ENCODE measurements at regions not wholly inside any gene's neighbourhood (a gene's known extent, or its start where the extent isn't known, plus 50 kb on each side); places are given as distances from the start of the nearest gene placed in this dataset.
A peak's percentile ranks its signal among the peaks of the same experiment; 100 is the strongest.
"Not testable (repeated sequence)": the region's sequence is repeated elsewhere in the genome, so short reads cannot be mapped to it uniquely, and the experiment has no call there.

- POLR2A ChIA-PET: no interaction called here
- H3K4me3 Mint-ChIP-seq: no peak overlapping the region
- no peak overlapping the region for H3K27ac Mint-ChIP-seq
- no peaks in the 10 kb centered on the region for H3K4me1 Mint-ChIP-seq
- DNase-seq (no peak), ATAC-seq (no peak)
- peaks cover 0 to 20% (median 5%) of the 10 kb centered on the region in 9 donors for H3K9me3 Mint-ChIP-seq
- no peaks in the 10 kb centered on the region for H3K27me3 Mint-ChIP-seq
- H3K36me3 Mint-ChIP-seq: peaks cover 0 to 10% (median 8%) of the 10 kb centered on the region in 3 donors
These were observed 259.2 kb downstream of the OSR1 start for GRCh38 chr2:19099181-19099580.

- ATAC-seq (no peak), DNase-seq (no peak)
- Mint-ChIP-seq H3K27me3 (no peaks in the 10 kb centered on the region), H3K9me3 (peaks cover 0 to 26% (median 7%) of the 10 kb centered on the region in 9 donors), H3K36me3 (peaks cover 0 to 14% (median 10%) of the 10 kb centered on the region in 3 donors), H3K4me3 (no peak overlapping the region), H3K4me1 (no peaks in the 10 kb centered on the region), H3K27ac (no peak overlapping the region)
- POLR2A ChIA-PET: no interaction called here
These were observed 259.8 kb downstream of the OSR1 start for GRCh38 chr2:19098467-19099160.

- peaks cover 6 to 41% (median 29%) of the 10 kb centered on the region in 3 donors for H3K36me3 Mint-ChIP-seq
- DNase-seq, ATAC-seq, H3K4me1 Mint-ChIP-seq, H3K27me3 Mint-ChIP-seq, H3K27ac Mint-ChIP-seq, H3K4me3 Mint-ChIP-seq, POLR2A ChIA-PET: not testable (repeated sequence)
- H3K9me3 Mint-ChIP-seq: peaks cover 15 to 50% (median 28%) of the 10 kb centered on the region in 9 donors
These were observed 268.9 kb downstream of the OSR1 start for GRCh38 chr2:19089476-19089875.

GRCh38 chr2:19086231-19086651 is 272.2 kb downstream of the OSR1 start:
- H3K9me3 Mint-ChIP-seq: peaks cover 0 to 30% (median 13%) of the 10 kb centered on the region in 9 donors
- H3K27me3 Mint-ChIP-seq: no peaks in the 10 kb centered on the region
- no peak for DNase-seq
- no peak overlapping the region for H3K4me3 Mint-ChIP-seq
- no peak for ATAC-seq
- H3K36me3 Mint-ChIP-seq: peaks cover 11 to 42% (median 15%) of the 10 kb centered on the region in 3 donors
- no peak overlapping the region for H3K27ac Mint-ChIP-seq
- no peaks in the 10 kb centered on the region for H3K4me1 Mint-ChIP-seq
- POLR2A ChIA-PET: no interaction called here

- no peak overlapping the region for H3K4me3 Mint-ChIP-seq
- no peaks in the 10 kb centered on the region for H3K4me1 Mint-ChIP-seq
- H3K27ac Mint-ChIP-seq: no peak overlapping the region
- H3K36me3 Mint-ChIP-seq: peaks cover 4 to 28% (median 20%) of the 10 kb centered on the region in 3 donors
- H3K9me3 Mint-ChIP-seq: peaks cover 0 to 15% (median 2%) of the 10 kb centered on the region in 9 donors
- POLR2A ChIA-PET: no interaction called here
- ATAC-seq: no peak
- no peak for DNase-seq
- no peaks in the 10 kb centered on the region for H3K27me3 Mint-ChIP-seq
These were observed 279.7 kb downstream of the OSR1 start for GRCh38 chr2:19078709-19079108.

GRCh38 chr2:19073522-19073921 is 284.9 kb downstream of the OSR1 start:
- H3K9me3 Mint-ChIP-seq: peaks cover 0 to 2% (median 0%) of the 10 kb centered on the region in 9 donors

GRCh38 chr2:19072161-19072560 is 286.3 kb downstream of the OSR1 start:
- no peak for DNase-seq
- H3K4me3 Mint-ChIP-seq: no peak overlapping the region
- no peaks in the 10 kb centered on the region for H3K27me3 Mint-ChIP-seq
- no peak overlapping the region for H3K27ac Mint-ChIP-seq
- H3K36me3 Mint-ChIP-seq: peaks cover 0 to 17% (median 9%) of the 10 kb centered on the region in 3 donors
- POLR2A ChIA-PET: no interaction called here
- ATAC-seq: no peak
- peaks cover 0 to 1% (median 0%) of the 10 kb centered on the region in 4 donors for H3K4me1 Mint-ChIP-seq
- H3K9me3 Mint-ChIP-seq: peaks cover 0 to 2% (median 0%) of the 10 kb centered on the region in 9 donors

More at GRCh38 chr2:19073522-19073921, 284.9 kb downstream of the OSR1 start:
- Mint-ChIP-seq H3K27me3 (no peaks in the 10 kb centered on the region), H3K4me1 (peaks cover 0 to 1% (median 0%) of the 10 kb centered on the region in 4 donors), H3K27ac (no peak overlapping the region), H3K36me3 (peaks cover 0 to 17% (median 9%) of the 10 kb centered on the region in 3 donors), H3K4me3 (peak overlapping the region in 1 of 10 donors; percentile 52)
- no peak for DNase-seq
- POLR2A ChIA-PET: no interaction called here
- no peak for ATAC-seq

- ATAC-seq: no peak
- Mint-ChIP-seq H3K36me3 (peaks cover 0 to 9% (median 3%) of the 10 kb centered on the region in 3 donors), H3K9me3 (no peaks in the 10 kb centered on the region), H3K27ac (no peak overlapping the region), H3K4me3 (no peak overlapping the region), H3K4me1 (peaks cover 0 to 1% (median 0%) of the 10 kb centered on the region in 4 donors), H3K27me3 (no peaks in the 10 kb centered on the region)
- POLR2A ChIA-PET: no interaction called here
- no peak for DNase-seq
These were observed 287.5 kb downstream of the OSR1 start for GRCh38 chr2:19070886-19071285.

GRCh38 chr2:19068206-19068605 is 290.2 kb downstream of the OSR1 start:
- POLR2A ChIA-PET: no interaction called here
- DNase-seq (no peak), ATAC-seq (no peak)
- Mint-ChIP-seq H3K27me3 (no peaks in the 10 kb centered on the region), H3K27ac (no peak overlapping the region), H3K4me1 (peaks cover 0 to 1% (median 0%) of the 10 kb centered on the region in 4 donors), H3K36me3 (peaks cover 0 to 6% (median 0%) of the 10 kb centered on the region in 3 donors), H3K4me3 (no peak overlapping the region), H3K9me3 (no peaks in the 10 kb centered on the region)

GRCh38 chr2:19062370-19062769 is 296.1 kb downstream of the OSR1 start:
- no peak for DNase-seq
- H3K4me3 Mint-ChIP-seq: no peak overlapping the region
- POLR2A ChIA-PET: no interaction called here
- H3K9me3 Mint-ChIP-seq: peaks cover 0 to 3% (median 0%) of the 10 kb centered on the region in 9 donors
- ATAC-seq: no peak
- H3K27me3 Mint-ChIP-seq: no peaks in the 10 kb centered on the region
- H3K27ac Mint-ChIP-seq: no peak overlapping the region
- H3K4me1 Mint-ChIP-seq: peaks cover 0 to 9% (median 2%) of the 10 kb centered on the region in 4 donors
- H3K36me3 Mint-ChIP-seq: peaks cover 0 to 1% (median 0%) of the 10 kb centered on the region in 3 donors

- H3K9me3 Mint-ChIP-seq: peaks cover 0 to 7% (median 0%) of the 10 kb centered on the region in 9 donors
- ATAC-seq: no peak
- peaks cover 0 to 20% (median 3%) of the 10 kb centered on the region in 3 donors for H3K36me3 Mint-ChIP-seq
- no peak overlapping the region for H3K27ac Mint-ChIP-seq
- no peak for DNase-seq
- H3K4me3 Mint-ChIP-seq: no peak overlapping the region
- H3K27me3 Mint-ChIP-seq: no peaks in the 10 kb centered on the region
- H3K4me1 Mint-ChIP-seq: peaks cover 0 to 9% (median 2%) of the 10 kb centered on the region in 4 donors
- POLR2A ChIA-PET: no interaction called here
These were observed 299.3 kb downstream of the OSR1 start for GRCh38 chr2:19059076-19059475.

- no peak for DNase-seq
- peaks cover 0 to 11% (median 0%) of the 10 kb centered on the region in 9 donors for H3K9me3 Mint-ChIP-seq
- peaks cover 0 to 3% (median 0%) of the 10 kb centered on the region in 4 donors for H3K4me1 Mint-ChIP-seq
- H3K27ac Mint-ChIP-seq: no peak overlapping the region
- peaks cover 2 to 21% (median 20%) of the 10 kb centered on the region in 3 donors for H3K36me3 Mint-ChIP-seq
- H3K4me3 Mint-ChIP-seq: no peak overlapping the region
- no peaks in the 10 kb centered on the region for H3K27me3 Mint-ChIP-seq
- ATAC-seq: no peak
- POLR2A ChIA-PET: no interaction called here
These were observed 307.1 kb downstream of the OSR1 start for GRCh38 chr2:19051203-19051831.

- Mint-ChIP-seq H3K27me3 (no peaks in the 10 kb centered on the region), H3K36me3 (peaks cover 2 to 21% (median 17%) of the 10 kb centered on the region in 3 donors), H3K4me3 (no peak overlapping the region), H3K27ac (no peak overlapping the region), H3K9me3 (peaks cover 0 to 11% (median 0%) of the 10 kb centered on the region in 9 donors), H3K4me1 (peaks cover 0 to 3% (median 0%) of the 10 kb centered on the region in 4 donors)
- ATAC-seq: no peak
- no peak for DNase-seq
- POLR2A ChIA-PET: no interaction called here
These were observed 308.1 kb downstream of the OSR1 start for GRCh38 chr2:19050354-19050753.

All from naive thymus-derived CD8-positive, alpha-beta T cell (primary cell).